Stimulated activated CD8-positive, alpha-beta memory T cell treated with anti-CD3 and anti-CD28 coated beads, Interleukin-12 subunit alpha, Interleukin-12 subunit beta, amount 100 ng/mL, for 24 hours (primary cell): ENCODE measurements at regions not wholly inside any gene's neighbourhood (a gene's known extent, or its start where the extent isn't known, plus 50 kb on each side); places are given as distances from the start of the nearest gene placed in this dataset.
"Not testable (repeated sequence)": the region's sequence is repeated elsewhere in the genome, so short reads cannot be mapped to it uniquely, and the experiment has no call there.

Experiments used
- DNase-seq: peaks from one replicate; pipeline ENCODE4 v3.0.0-alpha.2; 2020; ENCODE audit errors: extremely low read depth

DNA sequence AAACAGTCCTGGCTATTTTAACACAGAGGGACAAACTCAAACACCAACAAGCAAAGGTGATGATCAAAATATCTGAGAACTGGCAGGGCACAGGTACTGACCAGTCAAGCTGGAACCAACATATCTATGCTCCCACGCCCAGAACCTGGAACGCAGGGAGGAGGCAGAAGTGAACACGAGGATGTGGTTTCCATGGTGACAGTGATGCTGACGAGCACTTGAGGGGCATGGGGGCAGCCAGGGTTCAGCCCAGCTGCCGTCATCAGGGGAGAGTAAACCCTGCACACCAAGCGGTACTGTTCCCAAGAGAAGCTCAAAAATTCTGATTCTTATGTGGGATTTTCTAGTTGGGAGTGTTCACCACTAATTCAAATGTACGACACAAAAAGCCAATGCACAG lies 113.6 kb upstream of the SFSWAP start:
- no peak for DNase-seq

DNA sequence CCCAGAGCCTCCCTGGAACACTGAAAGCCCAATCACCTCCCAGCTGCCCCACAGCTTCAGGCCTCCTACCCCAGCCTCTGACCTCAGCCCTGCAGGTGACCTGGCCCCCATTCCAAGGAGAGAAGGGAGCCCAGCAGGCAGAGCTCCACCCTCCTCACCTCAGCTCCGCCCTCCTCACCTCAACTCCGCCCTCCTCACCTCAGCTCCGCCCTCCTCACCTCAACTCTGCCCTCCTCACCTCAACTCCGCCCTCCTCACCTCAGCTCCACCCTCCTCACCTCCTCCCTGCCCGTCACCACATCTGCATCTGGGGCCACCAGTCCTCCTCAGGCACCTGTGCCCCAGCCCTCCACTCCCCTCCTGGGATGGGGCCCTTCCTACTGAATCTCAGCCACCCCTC lies 112.2 kb upstream of the SFSWAP start:
- DNase-seq, result no peak

DNA sequence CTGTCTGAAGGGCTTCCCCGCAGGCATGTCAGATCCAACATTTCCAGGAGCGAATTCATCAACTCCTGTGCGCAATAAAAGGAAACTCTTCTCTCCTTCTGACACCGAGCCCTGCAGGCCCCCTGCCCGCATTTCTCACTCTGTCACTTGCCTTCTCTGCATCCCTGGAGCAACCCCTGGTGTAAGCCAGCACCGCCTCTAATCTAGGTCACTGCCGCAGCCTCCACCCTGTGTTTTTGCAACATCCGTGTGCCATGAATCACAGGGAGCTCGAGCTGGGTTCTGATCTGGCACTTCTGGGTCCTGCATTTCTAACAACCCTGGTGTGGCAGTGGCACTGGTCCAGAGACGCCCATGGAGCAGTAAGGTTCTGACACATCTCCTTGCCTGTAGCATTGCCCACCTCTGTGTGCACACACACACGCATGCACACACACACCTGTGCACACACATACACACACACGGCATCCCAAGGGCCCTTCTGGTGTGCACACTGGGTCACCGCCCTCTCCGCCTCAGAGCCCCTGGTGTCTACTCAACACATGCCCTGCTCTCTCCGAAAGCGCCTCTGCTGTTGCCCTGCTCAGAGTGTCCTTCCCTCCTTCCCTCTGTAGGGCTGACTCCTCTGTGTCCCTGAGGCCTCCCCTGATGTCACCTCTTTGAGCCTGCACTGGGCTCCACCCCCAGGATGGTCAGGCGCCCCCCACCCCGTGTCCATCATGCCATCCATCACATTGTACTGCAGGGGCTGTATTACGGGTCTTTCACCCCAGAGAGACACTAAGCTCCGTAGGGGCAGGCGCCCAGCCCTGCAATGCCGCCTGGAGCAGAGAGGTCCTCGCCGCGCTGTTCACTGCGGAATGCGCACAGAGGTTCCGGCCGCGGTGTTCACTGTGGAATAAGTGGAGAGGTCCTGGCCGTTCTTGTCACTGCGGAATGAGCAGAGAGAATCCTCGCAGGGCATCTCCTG lies 111.4 kb upstream of the SFSWAP start:
- no peak for DNase-seq

DNA sequence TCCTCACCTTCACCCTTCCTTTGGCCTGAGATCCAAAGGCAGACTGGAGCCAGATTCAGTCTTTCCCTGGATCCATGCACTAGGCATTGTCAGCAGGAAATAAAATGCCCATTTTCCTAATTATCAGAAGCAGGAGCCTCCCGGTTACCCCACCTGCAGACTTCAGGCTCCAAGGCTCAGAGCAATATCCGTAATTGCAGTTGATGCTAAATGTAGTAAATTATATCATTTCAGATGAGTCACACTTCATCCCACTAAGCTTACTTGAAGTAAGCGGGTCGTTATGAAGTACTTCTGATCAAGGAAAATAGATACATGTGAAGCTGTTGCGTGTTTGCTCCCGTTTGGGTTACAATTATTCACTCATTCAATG lies 110.7 kb upstream of the SFSWAP start:
- DNase-seq, result no peak

DNA sequence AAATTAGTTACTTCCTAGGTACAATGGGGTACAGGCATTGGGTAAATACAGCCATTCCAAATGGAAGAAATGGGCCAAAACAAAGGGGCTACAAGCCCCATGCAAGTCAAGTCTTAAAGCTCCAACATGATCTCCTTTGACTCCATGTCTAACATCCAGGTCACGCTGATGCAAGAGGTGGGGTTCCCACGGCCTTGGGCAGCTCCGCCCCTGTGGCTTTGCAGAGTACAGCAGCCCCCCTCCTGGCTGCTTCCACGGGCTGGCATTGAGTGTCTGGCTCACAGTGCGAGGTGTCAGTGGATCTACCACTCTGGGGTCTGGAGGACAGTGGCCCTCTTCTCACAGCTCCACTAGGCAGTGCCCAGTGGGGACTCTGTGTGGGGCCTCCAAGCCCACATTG lies 109.4 kb upstream of the SFSWAP start:
- DNase-seq, result not testable (repeated sequence)

DNA sequence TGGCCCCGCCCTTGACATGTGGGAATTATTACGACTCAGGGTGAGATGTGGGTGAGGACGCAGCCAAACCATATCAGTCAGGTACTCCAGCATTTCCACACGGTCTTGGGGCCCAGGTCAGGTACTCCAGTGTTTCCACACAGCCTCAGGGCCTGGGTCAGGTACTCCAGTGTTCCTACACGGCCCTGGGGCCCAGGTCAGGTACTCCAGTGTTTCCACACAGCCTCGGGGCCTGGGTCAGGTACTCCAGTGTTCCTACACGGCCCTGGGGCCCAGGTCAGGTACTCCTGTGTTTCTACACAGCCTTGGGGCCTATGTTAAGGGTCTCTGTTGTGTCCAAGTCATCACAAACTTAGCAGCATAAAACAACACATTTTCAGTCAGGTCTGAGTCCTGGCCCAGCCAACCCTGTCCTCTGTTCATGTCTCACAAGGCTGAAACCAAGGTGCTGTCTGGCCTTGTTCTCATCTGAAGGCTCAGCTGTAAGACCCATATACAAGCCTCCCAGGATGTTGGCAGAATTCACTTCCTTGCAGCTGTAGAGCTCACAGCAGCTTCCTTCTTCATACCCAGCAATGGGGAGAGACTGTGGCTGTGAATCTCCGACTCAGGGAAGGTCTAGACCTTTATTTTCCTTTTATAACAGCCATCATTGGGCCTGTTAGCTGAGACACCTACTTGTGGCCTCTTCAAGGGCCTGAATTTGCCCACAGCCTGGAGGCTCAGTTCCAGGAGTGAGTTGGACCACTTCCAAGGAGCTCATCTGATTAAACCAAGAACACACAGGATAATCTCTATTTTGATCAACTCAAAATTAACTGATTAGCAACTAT lies 107.6 kb upstream of the SFSWAP start:
- DNase-seq, result no peak

DNA sequence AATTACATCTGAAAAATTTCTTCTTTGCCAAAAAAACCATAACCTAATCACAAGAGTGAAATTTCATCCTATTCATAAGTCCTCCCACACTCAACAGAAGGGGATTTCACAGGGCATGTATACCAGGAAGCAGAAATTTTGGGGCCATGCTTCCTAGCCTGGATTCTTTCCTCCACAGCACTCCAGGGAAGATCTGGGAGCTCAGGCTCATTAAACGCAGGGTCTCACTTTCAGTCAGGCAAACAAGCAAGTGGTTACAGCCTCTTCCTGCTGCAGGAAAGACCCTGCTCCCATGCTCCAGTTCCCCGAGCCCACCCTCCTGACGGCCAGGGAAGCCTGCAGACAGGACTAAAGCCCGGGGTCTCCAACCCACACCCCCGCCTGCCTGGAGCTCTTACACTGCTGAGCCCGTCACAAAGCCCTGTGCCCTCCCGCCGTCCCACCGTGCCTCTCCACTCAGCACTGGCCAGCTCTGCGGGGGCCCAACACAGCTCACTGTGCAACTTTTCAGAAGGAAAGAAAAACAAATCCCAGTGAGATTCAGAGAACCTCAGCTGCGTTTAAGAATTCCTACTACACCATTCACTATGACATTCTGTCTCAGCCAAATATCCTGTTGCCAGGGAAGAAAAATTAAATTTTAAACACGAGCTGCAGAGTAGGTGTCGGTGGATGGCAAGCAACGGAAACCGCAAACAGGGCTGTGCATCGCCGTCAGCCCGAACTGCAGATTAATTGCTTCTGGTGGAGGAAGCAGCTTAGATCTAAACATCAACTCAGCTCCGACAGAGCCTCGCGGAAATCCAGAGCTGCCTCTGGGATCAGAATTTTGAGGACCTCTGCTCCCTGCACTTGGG lies 106.7 kb upstream of the SFSWAP start:
- DNase-seq, result no peak

DNA sequence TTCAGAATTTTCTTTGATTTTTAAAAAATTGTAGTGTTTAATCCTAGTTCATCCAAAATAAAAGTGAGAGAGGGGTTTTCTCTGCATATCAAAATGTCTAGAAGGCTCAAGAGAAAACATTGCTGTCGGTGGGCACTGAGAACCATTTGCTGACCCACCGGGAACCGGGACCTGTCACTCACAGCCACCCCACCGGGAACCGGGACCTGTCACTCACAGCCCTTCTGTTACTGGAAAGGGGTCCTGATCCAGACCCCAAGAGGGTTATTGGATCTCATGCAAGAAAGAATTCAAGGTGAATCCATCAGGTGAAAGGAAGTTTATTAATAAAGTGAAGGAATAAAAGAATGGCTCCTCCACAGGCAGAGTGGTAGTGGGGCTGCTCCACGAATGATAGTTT lies 106.0 kb upstream of the SFSWAP start:
- DNase-seq, result no peak

DNA sequence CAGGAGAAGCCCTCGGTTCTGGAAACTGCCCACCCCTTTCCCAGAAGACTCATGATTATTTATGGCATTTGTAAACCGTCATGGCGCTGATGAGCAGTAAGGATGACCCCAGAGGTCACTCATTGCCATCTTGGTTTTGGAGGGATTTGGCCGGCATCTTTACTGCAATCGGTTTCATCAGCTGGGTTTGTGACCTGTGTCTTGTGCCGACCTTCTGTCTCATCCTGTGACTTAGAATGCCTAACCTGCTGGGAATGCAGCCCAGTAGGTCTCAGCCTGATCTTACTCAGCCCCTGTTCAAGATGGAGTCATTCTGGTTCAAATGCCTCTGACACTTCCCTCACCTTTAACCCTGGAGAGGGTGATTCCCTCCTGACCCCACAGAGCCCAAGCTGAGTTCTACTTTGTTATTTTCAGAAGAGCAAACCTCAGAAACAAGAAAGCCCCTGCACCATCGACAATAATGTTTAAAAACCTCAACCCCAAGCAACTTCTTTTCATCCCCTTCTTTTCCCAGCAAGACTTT lies 105.5 kb upstream of the SFSWAP start:
- no peak for DNase-seq

DNA sequence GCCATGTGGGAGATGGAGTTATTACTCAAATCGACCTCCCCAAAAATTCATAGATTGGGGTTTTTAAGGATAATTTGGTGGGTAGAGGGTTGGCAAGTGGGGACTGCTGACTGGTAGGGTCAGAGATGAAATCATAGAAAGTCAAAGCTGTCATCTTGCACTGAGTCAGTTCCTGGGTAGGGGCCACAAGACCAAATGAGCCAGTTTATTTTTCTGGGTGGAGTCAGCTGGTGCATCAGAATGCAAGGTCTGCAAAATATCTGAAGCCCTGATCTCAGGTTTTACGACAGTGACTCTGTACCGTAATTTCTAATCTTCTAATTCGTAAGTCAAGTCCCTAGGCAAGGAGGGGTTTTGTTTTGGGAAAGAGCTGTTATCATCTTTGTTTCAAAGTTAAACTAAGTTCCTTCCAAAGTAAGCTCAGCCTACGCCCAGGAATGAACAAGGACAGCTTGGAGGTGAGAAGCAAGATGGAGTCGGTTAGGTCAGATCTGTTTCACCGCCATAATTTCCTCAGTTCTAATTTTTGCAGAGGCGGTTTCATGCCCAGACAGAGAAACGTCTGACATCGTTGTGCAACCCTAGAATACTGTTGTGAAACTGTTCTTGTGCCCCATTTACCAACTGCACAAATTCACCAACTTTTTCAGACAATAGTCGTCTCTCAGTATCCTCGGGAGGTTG lies 104.5 kb upstream of the SFSWAP start:
- DNase-seq, result no peak

DNA sequence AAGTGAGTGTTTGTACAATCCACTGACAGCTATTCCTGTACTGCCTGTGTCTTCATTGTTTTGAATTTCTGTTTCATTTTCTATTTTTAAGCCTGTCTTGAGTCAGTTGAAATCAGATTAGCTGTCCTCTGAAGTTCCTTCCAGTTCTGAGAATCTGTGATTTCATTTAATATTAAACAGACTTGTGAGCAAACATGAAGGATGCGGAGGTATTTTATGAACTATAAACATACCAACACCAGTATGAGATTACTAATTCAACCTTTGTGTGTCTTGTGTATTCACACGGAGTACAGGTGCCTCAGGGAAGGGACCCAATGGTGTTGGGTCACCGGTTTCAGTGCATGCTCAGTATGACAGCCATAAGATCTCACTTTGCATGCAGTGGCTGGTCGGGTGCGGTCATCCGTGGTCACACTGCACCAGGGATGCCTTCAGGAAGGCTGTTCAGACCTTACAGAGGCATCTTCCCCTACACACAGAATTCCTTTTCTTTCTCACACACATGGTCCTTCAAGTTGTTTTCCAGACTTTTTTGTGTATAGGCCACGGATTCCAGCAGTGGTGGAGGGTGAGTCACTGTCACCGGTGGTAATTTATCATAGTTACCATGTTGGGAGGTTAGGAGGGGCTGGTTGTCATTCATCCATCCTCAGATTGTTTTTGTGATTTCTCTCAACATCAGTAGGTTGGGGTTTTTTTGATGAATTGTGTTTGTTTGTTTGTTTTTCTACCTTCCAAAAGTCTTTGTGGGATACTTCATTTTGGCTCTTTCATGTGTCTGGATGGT lies 103.0 kb upstream of the SFSWAP start:
- DNase-seq, result no peak

DNA sequence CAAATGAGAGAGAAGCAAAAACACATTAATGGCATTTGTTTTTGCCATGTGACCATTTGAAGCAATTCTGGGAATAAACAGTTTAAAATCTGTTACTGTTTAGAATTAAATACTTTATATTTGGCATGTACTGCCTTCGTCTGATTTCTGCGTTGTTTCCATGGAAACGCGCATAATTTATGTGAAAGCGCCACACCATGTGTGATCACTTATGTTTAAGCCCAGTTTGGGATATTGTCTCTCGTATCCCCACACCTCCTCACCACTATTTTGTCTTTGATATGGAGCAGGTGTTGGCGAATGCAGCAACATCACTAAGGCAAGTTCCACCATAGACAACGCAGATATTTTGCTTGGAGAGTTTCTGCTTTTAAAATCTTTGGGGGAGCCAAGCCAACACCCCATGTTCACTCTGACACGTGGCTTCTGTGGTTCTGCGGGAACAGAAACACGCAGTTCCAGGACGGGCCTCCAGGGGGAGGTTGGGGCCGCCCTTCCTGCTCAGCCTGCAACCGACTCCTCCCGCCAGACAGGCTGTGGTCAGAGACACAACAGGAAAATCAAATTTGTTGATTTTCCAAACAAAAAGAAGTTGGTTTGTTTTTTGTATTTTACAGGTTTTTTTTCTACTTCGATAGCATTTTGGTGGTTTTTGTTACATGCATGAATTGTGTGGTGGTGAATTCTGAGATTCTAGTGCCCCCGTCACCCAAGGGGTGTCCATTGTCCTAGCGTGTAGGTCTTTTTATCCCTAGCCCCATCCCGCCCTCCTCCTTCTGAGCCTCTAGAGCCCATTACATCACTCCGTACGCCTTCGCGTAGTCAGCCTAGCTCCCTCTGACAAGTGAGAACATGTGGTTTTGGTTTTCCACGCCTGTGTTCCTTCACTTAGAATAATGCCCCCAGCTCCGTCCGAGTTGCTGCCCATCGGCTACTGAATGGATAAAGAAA lies 101.9 kb upstream of the SFSWAP start:
- no peak for DNase-seq

DNA sequence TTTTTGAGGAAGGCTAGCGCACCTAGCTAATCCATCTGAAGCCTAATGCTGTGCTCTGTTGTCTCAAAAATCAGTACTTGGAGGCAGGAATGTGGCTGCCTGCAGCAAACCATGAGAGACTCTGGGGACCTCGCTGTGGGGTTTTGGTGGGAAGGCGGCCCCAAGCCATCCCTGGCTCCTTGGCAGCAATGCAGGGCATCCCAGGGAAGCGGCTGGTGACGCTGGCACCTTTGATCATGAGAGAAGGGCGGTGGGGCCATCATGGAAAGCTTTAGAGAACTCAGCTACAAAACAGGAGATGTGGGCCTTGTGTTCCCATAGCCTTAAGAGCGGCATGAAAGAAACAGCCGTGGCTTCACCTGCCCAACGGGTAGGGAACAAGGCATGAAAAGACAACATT lies 101.1 kb upstream of the SFSWAP start:
- no peak for DNase-seq

DNA sequence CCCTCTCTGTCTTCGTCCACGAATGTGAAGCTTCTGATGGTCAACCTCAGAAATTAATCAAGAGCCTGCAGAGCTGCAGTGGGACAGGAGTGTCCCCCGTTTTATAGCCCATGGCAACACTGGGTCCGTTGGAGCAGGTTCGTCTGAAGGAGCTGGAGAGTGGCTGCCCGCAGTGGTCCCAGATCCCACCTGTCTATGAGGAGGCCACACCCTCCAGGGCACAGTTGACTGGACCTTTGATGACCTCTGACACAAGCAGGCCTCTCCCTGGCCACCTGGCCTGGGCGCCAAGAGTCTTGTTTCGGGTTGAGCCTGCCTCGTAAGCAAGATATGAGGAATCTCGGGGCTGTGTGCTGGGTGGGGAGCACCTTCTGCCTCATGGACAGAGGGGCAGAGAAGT lies 100.7 kb upstream of the SFSWAP start:
- DNase-seq, result no peak

DNA sequence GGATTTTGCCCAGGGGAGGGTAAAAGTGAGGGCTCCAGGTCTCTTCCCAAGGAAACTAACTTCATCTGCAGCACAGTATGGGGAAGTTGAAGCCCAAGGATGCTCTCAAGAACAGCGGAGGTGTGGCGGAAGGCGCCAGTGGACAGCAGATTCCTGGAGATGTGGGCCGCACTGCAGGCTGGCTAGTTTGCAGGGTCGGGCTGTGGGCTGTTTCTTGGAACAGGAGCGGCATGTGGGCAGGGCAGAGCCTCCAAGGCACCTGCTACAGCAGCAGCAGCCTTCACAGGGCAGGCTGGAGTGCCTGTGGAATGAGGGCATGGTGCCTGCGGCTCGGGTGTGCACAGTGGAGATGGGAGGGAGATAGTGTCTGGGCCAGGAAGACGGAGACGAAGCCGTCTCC lies 100.0 kb upstream of the SFSWAP start:
- no peak for DNase-seq

DNA sequence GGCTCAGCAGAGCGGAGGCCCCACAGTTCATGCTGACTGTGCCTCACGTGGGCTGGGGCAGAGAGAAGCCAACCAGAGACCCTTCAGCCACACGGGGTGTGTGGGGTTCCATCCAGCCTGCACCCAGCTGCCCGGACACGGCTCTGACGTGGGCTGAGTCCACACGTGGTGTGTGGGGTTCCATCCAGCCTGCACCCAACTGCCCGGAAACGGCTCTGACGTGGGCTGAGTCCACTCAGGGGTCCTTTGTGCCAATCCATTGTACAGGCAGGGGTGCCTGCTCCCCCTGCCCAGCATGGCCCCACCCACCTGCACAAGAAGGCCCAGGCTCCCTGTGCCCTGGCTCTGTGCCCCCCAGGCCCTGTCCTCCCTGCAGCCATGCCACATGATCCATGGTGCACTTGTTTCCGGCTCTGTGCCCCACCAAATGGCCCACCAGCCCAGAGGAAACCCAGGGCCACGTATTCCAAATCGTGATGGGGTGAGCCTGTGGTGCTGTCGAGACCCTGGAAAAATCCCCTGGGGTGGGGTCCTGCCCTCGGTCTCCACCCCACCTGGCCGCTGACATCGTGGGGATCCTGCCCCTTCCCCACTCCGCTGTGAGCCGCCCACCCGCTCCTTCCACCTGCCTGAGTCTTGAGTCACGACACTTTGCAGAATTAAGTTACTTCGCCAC lies 99.3 kb upstream of the SFSWAP start:
- DNase-seq, result no peak

DNA sequence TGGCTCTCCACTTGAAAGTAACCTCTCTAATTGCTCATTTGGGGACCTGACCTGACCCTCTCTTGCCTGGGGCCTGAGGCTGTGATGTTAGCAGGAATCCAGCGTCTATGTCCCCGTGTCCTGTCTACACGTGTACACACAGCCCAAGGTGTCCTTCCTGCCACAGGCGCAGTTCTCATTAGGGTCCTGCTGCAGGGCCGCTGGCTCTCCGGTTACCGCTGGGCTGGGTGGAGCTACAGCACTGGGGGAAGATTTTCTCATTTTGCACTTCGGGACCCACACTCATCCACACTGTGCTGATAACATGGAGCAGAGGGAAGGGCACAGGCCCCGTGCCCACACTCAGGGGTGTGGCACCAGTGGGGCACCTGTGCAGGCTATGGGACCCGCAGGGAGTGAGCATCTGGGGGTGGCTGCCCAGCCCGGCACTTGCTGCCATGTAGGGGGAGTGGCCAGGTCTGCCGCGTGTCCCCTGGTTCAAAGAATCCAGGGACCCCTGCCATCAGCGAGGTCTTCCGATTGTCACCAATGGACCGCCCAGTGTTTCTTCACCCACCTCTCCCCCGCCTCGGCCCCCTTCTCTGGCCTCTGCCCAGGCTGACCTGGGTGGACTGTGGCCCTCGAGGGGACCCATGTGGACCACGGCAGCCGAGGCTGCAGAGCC lies 98.7 kb upstream of the SFSWAP start:
- no peak for DNase-seq

DNA sequence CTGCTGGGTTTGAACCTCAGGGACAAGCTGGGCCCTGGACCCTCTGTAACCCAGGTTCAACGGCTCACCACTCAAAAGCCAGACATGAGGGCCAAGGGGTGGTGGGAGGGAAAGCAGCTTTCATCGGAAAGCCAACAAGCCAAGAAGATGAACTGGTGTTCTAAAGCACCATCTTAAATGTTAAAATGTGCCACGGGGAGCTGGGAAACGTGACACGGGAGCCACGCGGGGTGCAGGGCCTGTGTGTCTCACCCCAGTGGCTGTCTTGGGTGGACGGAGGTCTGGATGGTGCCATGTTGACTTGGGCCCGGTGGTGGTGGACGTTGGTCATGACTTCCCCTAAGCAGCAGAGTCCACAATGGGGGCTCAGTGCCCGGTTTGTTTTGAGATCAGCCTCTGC lies 97.7 kb upstream of the SFSWAP start:
- no peak for DNase-seq
